COLO668 (cell line): ENCODE measurements at regions not wholly inside any gene's neighbourhood (a gene's known extent, or its start where the extent isn't known, plus 50 kb on each side); places are given as distances from the start of the nearest gene placed in this dataset.

Source experiments
- DNase-seq: peaks from one replicate; lab custom pipeline; 2025; ENCODE audit not compliant: unreplicated experiment; lab: John Stamatoyannopoulos, UW

DNA sequence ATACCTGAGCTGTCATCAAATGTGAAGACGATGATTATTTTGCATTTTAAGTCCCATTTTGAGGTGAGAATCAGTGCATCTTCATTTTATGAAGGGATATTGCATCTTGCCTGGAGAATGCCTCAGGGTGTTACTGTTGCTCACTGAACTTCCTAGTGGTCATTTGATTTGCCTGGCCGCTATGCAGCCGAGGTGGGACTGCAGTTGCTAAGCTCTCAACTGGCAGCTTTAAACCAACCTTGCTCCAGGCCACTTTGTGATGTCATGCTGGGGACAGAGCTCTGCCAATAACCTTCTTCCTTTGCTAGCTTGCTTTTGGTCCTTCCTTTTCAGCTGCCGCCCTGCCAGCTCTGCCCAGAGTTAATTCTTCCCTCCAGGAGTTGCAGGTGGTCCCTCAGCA is 409.4 kb upstream of the B3GAT1 start:
- DNase-seq: no peak

DNA sequence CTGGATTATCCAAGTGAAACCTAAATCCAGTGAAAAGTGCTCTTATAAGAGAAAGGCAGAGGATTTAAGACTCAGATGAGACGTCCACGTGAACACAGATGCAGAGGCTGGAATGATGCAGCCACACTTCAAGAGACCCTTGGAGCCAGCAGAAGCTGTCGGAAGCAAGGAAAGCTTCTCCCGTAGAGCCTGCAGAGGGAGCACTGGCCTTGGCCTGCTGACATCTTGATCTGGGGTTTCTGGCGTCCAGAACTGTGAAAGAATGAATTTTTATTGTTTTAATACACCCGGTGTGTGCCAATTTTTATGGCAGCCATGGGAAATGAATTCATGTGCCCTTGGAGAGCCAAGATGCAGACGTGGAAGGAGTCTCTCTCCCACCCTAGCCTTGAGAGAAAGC is 407.0 kb upstream of the B3GAT1 start:
- no peak for DNase-seq

DNA sequence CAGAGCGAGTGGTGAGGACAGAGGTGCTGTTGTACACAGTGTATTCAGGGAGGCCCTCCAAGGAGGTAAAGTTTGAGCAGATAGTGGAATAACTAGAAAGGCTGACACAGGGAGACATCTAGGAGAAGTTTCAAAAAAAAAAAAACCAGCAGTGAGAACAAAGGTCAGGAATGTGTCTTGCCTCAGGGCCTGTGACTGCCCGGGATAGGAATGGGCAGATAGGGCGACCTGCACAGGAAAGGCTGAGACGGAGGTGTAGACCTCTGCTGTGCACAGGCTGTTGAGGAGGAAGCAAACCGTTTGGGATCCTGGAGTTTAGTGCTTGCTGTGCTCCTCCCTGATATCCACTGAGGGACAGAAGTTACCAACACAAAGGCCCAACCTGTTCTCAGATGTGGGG is 406.5 kb upstream of the B3GAT1 start:
- no peak for DNase-seq

DNA sequence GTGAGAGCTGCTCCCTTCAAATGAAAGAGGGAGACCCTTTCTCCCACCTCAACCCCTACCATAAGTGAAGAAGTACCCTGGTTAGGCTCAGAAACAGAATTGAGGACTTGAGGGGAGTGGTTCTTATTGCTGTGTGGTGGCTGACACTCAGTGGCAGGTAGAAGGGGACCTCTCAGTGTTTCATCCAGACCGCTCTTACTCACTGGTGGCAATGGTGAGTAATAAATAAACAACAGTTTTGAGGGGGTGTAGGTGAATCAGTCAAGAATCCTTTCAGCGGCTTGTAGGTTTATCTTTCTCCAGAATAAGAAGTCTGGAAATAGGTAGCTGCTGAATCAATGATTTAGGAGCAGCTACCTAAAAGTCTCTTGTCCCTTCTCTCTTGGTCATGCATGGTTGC is 403.4 kb upstream of the B3GAT1 start:
- DNase-seq: no peak

DNA sequence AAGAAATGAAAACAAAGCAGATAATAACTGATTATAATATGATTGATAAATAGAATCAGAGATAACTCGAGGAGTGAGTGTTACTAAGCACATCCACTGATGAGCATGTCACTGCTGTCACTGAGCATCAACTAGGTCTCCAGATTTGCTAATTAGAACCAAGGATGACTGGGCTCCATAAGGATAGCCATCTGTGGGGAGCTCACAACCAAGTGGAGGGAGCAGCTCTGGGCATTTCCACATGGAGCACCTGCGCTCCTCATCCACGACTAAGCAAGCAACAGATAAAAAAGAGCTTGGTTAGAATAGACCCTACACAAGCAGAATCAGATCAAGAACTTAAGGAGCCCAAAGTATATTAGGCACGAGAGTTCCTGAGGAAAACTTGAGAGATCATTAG is 396.0 kb upstream of the B3GAT1 start:
- DNase-seq: no peak

DNA sequence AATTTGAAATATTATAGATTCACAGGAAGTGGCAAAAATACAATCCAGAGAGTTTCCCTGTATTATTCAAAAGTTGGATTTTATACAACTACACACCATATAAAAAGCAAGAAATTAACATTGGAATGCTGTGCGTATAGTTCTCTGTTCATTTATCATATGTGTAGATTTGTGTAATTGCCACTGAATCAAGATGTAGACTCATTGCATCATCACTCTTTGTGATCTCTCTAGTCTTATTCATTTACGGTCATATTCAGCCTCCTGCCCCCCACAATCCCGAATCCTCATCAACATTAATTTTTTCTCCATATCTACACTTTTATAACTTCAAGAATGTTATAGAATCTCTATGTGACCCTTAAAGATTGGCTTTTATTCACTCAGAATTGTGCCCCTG is 390.6 kb upstream of the B3GAT1 start:
- DNase-seq: no peak

DNA sequence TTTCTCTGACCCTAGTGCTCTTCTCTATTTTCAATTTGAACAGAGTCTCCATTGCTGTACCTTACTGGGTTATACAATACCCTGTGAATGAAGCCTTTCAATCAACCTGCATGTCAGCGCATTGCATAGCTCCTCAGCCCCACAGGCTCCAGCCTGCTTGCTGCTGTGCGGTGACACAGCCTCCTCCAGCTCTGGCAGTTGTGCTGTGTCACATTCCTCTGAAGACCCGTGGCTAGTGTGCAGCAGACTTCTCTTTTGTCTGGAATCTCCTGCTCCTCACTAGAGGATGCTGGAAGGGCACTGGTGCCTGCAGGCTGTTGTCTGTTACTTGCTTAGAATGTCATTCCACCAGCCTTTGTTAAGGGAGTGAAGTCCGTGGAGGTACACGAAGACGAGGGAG is 390.1 kb upstream of the B3GAT1 start:
- DNase-seq: no peak

DNA sequence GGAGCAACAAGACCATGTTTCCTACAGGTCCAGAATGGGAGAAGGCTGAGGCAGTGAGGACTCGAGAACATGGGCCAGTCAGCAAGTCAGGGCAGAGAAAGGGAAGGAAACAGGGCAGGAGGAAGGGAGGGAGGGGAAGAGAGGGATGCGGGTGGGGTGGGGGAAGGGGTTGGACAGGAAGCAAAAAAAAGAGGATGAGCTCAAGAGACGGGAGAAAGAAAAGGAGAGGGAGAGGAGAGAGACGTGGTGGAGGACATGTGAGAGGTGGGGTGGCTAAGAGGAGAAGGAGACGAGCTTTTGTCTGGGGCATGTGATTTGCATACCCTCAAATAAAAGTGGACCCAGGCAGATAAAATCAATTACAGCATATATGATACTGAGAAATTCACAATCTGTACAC is 389.5 kb upstream of the B3GAT1 start:
- DNase-seq: no peak

DNA sequence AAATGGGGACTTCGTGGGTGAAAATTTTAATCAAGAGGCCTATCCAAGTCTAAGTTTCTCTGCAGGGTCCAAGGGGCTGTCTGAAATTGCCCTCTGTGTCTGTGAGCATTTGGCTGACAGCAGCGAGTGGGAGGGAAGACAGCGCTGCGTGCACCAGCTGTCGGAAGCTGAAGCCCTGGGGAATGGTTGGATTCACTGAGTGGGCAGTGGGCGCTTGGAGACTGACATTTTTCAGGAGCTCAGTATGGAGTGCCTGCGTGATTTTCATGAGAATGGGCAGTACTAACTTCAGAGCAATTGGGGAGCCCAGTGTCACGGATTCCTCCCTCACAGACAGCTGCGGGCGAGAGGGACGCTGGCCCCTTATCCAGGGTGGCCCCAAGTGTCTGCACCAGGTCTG is 388.8 kb upstream of the B3GAT1 start:
- DNase-seq: no peak

DNA sequence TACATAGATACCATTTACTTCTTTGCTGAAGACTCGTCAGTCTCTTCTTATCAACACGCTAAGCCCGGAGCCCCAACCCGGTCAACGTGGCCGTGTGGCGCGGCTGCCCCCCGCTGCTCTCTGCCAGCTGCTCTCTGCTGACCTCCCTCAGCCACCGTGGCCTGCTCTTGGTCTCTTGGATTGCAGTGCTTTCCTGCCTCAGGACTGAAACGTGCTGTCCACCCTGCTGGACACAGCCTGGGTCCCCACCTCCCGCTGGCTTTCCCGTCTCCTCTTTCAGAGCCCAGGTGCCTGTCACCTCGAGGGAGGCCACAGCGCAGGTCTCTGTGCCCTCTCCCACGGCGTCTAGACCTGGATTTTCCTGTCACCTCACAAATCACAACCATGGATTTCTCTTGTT is 388.1 kb upstream of the B3GAT1 start:
- DNase-seq: no peak

DNA sequence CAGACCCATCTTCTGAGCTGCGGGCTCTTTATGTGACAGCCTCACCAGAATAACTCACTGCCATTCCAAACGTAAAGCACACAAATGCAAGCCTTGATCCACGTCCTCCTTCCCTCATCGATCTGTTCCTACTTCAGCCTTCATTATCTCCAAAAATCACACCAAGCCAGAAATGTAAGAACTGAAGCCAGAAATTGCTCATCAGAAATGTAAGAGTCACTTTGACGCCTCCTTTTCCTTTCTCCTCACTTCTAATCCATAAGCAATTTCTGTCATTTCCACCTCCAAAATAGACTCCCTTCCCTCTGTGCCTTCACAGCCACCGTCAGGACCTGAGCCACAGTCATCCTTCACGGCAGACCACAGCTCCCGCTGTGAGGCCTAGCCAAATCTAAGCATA is 387.3 kb upstream of the B3GAT1 start:
- DNase-seq: no peak

DNA sequence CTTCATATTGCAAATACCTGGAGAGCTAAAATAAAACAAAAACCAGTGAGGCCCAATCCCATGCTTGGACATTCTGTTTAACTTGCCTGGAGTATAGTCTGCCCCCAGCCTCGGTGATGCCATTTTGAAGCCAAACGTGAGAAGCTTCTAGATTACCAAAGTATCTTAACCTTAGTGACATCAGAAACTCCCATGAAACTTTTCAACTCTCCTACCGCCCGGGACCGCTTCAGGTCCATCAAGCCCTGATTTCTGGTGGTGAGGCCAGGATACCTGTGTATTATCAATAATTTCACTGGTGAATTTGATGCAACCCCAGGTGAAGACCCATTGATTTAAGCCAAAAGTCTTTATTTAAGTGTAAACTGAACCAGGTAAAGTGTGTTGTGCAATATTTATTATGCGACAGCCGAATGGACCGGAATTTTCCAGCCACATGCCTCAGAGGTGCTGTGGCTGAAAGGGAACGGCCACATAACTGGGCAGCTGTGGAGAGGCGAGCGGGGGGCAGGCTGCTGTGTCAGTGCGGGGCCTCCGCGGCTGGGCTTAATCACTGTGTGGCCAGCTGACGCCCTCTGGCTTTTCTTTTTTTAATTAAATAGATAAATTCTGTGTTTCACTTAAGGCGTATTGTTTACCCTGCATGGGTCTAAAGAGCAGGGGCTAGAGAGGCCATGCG is 385.5 kb upstream of the B3GAT1 start:
- DNase-seq: no peak

DNA sequence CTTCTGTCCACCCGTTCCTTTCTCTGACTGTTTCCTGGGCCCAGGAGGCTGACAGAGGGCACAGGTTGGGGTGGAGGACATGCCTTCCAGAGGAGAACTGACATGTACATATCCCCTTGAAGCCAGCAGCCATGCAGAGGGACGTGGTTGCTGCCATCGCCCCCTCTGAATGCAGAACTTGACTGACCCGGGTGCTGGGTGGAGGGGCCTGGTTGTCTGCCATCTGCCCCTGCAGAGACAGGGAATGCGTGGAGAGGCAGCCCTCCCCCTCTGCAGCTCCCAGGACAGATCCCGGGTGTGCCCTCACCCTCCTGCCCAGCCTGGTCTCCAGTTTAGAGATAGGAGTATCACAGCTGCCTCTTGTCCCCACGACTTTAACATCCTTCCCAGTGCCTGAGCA is 383.0 kb upstream of the B3GAT1 start:
- DNase-seq: no peak

DNA sequence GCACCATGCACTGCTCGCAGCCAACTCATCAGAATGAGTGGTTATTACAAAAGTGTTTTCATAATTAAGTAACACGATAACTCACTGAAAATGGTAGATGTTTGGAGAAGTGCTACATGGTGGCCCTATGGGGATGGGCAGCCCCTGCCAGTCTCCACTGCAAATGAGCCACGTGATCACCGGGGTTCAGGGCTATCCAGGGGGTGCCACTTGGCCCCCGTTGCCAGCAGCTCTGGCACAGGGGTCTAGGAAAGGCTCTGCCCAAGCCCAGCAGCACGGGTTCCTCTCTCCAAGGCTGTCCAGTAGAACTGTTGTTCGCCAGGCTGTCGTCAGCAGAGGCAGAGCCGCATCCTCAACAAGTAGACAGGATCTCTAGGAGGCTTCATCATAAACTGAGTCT is 382.1 kb upstream of the B3GAT1 start:
- DNase-seq: no peak

DNA sequence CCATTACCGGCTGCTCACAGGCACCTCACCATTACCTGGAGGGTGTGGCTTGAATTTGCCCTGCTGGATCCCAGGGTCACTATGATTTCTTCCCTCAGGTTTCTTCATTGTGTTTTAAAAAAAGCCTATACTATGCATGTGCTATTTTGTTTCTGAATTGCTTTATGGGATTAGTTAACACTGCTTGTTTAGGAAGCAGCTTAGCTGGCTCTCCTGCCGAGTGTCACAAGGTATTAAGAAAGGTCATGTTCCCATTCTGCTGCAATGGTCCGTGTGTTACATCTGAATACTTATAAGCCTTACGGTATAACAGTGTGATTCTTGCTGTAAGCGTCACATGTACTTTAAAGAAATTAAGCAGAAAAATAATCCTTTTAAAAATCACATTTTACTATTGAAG is 380.6 kb upstream of the B3GAT1 start:
- no peak for DNase-seq

DNA sequence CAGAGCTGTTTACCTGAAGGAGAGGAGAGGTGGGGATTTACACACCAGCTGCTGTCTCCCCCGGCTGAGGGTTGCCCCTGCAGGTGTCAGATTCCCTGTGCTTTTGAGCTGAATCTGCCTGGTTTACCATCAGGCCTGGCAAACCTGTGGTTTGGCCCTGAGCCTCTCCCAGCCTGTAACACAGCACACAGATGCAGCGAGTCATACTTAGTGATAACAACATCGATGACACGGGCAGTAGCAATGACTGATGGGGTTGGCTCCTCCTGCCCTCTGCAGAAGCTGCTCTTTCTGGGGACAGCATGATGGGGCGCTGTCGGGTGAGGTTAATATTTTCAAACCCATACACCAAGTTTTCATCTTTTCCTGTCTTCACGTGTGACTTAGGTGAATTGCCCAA is 380.0 kb upstream of the B3GAT1 start:
- DNase-seq: no peak

DNA sequence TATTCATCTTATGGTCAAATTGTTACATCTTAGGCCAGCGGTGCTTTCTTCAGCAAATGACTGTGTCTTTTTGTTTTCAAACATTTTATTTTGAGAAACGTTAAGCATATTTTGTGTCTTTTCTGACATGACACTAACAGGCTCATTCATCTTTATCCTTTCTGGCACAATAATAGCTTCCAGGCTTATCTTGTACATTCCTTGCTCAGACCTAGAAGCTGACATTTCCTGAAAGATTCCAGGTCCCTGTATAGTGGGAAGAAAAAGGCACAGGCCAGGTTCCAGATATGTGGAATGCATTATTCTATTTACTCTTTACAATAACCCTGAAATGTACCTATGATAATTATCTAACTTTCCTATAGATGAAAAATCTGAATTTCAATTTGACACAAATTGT is 379.1 kb upstream of the B3GAT1 start:
- no peak for DNase-seq

DNA sequence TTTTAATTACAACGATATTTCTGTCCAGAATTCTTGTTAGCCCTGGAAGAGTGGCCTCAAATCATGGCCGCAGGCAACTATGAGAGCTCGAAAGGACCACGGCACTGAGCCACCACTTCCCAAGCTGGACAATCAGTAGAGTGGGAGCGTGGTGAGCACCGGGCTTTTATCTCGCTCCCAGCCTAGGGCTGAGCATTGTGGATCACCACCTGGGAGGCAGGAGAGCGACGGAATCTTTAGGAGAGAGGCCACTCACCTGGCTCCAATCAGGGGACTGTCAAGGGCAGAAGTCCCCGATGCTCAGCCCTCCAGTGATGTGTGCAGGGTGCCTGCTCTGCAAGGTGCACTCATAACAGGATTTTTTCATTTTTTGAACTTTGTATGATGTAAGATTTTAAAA is 377.1 kb upstream of the B3GAT1 start:
- no peak for DNase-seq

DNA sequence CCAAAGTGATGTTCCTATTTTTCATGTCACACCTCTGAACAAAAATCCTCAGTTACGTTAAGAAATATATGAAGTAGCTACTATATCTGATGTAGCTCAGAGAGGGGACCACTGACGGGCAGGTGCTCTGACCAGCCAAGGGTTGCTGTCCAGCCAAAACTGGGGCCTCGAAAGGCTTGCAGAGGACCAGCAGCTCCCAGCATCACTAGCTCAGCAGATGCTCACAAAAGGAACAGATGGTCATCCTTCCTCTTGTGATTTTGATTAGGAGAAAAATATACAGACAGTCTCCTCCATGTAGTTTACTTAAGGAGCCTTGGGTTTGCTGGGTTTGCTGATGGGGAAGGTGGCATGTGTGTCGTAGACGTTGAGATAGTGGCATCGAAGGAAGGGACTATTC is 374.6 kb upstream of the B3GAT1 start:
- DNase-seq: no peak

DNA sequence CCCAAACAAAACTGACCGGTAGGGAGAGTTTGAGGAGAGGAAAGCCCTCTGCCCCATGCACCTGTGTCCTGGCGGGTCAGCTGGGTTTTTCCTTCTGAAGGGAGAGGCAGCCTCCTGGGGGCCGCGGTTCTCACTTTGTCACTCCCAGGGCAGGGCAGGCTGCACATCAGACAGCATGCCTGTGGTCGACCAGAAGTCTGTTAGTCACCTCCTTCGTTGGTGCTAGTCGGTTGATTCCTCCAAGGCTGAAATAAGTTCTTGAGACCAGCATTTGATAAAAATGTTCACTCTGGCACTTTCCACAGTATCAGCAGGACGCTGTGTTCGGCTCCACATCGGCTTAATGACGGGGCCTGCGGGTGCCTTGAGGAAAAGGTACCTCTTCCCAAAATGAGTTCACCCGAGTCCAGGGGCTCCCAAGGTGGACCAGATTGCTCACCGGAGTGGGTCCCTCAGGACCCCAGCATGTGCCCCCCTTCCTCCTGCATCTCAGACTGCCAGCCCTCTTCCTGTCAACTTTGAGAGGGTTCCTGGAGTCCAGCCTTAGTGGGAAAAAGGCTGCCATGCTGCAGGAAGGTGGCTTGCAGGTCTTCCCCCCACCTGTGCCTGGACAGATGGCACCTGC is 373.7 kb upstream of the B3GAT1 start:
- DNase-seq: no peak

DNA sequence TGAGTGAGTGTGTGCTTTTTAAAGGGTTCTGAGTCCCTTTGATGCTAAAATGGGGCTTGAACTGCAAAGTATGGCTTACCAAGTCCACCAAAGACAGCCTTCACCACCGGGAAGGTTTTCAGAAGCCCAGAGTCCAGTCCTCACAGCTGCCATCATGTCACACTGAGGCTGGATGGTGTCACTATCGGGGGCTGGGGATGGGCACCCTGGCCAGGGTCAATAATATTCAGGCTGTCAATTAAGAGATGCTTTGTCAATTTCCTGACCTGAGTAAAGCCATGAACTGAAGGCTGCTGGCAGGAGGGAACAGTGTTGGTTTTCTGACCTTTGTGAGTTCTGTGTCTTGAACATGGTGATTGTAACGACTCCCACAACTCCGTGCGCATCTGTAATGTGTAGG is 373.0 kb upstream of the B3GAT1 start:
- DNase-seq: no peak

DNA sequence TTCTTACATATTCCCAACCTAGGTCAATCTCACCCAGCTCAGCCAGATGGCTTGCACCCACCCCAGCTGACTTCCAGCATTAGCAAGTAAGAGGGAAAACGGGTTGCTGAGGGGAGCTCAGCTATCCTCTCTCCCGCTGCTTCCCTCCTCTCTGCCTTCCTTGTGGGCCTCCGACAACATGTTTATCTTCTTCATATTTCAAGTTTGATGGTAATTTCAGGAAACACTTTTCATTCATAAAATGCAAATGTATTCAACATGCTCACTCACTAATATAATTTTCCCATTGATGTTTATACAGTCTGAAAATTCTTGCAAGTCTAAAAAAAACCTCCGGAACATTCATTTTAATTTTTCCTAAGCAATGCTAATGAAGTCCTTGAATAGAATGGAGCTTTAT is 372.5 kb upstream of the B3GAT1 start:
- DNase-seq: no peak

DNA sequence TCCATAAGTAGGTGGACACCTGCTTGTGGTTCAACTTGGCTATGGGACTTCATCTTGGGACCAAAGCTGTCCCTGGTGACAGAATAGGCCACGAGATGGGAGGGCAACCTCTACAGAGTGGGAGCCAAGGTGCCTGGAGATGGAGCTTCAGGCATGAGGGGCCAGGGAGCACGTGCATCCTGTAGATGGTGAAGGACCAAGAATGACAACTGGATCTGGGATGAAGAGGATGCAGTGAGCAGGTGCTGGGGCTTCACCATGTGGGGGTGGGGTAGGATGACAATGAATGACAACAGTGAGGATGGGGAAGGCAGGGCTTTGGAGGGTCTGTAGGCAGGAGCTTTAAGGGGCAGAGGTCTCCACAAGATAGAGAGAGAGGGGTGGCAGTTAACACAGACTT is 372.0 kb upstream of the B3GAT1 start:
- no peak for DNase-seq
